ENCODE measurements at regions not wholly inside any gene's neighbourhood (a gene's known extent, or its start where the extent isn't known, plus 50 kb on each side); places are given as distances from the start of the nearest gene placed in this dataset.

- TF ChIP-seq CTCF (IDR thresholded peaks at IDR 0.05) = no peak
- no peak for TF ChIP-seq POLR2AphosphoS5 (IDR thresholded peaks at IDR 0.05; ENCODE audit: low read depth, low read length)
- TF ChIP-seq SIN3A (IDR thresholded peaks at IDR 0.05; ENCODE audit: borderline replicate concordance, insufficient read depth, low read depth, low read length) = no peak
- TF ChIP-seq, protein P1, sequence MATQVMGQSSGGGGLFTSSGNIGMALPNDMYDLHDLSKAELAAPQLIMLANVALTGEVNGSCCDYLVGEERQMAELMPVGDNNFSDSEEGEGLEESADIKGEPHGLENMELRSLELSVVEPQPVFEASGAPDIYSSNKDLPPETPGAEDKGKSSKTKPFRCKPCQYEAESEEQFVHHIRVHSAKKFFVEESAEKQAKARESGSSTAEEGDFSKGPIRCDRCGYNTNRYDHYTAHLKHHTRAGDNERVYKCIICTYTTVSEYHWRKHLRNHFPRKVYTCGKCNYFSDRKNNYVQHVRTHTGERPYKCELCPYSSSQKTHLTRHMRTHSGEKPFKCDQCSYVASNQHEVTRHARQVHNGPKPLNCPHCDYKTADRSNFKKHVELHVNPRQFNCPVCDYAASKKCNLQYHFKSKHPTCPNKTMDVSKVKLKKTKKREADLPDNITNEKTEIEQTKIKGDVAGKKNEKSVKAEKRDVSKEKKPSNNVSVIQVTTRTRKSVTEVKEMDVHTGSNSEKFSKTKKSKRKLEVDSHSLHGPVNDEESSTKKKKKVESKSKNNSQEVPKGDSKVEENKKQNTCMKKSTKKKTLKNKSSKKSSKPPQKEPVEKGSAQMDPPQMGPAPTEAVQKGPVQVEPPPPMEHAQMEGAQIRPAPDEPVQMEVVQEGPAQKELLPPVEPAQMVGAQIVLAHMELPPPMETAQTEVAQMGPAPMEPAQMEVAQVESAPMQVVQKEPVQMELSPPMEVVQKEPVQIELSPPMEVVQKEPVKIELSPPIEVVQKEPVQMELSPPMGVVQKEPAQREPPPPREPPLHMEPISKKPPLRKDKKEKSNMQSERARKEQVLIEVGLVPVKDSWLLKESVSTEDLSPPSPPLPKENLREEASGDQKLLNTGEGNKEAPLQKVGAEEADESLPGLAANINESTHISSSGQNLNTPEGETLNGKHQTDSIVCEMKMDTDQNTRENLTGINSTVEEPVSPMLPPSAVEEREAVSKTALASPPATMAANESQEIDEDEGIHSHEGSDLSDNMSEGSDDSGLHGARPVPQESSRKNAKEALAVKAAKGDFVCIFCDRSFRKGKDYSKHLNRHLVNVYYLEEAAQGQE (IDR thresholded peaks at IDR 0.05; ENCODE audit: insufficient read depth in 1 of 2, low read depth in 2 of 2, low read length in 1 of 2) = no peak
Measured at GRCh38 chr2:780581-780980, 103.4 kb upstream of the TMEM18 start.
